Central memory CD8-positive, alpha-beta T cell (primary cell): ENCODE measurements at regions not wholly inside any gene's neighbourhood (a gene's known extent, or its start where the extent isn't known, plus 50 kb on each side); places are given as distances from the start of the nearest gene placed in this dataset.
"Not testable (repeated sequence)": the region's sequence is repeated elsewhere in the genome, so short reads cannot be mapped to it uniquely, and the experiment has no call there.

ENCODE experiments used
- ATAC-seq: fragments of 150-1000 bp; cut with Tn5 transposase; replicated peaks from 2 replicates; pipeline ENCODE4 v1.10.0; 2022; ENCODE audit warnings: mild to moderate bottlenecking, moderate FRiP score, moderate number of reproducible peaks; ENCODE audit not compliant: poor library complexity, severe bottlenecking; ENCODE audit errors: extremely low read depth
- DNase-seq, 2 donors: peaks; one replicate each; pipeline ENCODE4 v3.0.0; 2021; ENCODE audit warnings: low spot score in 2 of 2
- H3K27ac Mint-ChIP-seq: one replicate; pipeline ENCODE4 v1.8.0; 2022; ENCODE audit warnings: low read depth, mild to moderate bottlenecking, moderate library complexity, mixed read lengths
- H3K27me3 Mint-ChIP-seq: one replicate; pipeline ENCODE4 v1.8.0; 2022; ENCODE audit warnings: mixed read lengths
- H3K36me3 Mint-ChIP-seq: one replicate; pipeline ENCODE4 v1.8.0; 2022; ENCODE audit warnings: mild to moderate bottlenecking, moderate library complexity, mixed read lengths; ENCODE audit not compliant: insufficient read depth
- H3K4me1 Mint-ChIP-seq: one replicate; pipeline ENCODE4 v1.8.0; 2022; ENCODE audit warnings: mixed read lengths
- H3K4me3 Mint-ChIP-seq: one replicate; pipeline ENCODE4 v1.8.0; 2022; ENCODE audit warnings: mild to moderate bottlenecking, moderate library complexity, mixed read lengths
- H3K9me3 Mint-ChIP-seq: one replicate; pipeline ENCODE4 v1.8.0; 2022; ENCODE audit warnings: mixed read lengths

DNA sequence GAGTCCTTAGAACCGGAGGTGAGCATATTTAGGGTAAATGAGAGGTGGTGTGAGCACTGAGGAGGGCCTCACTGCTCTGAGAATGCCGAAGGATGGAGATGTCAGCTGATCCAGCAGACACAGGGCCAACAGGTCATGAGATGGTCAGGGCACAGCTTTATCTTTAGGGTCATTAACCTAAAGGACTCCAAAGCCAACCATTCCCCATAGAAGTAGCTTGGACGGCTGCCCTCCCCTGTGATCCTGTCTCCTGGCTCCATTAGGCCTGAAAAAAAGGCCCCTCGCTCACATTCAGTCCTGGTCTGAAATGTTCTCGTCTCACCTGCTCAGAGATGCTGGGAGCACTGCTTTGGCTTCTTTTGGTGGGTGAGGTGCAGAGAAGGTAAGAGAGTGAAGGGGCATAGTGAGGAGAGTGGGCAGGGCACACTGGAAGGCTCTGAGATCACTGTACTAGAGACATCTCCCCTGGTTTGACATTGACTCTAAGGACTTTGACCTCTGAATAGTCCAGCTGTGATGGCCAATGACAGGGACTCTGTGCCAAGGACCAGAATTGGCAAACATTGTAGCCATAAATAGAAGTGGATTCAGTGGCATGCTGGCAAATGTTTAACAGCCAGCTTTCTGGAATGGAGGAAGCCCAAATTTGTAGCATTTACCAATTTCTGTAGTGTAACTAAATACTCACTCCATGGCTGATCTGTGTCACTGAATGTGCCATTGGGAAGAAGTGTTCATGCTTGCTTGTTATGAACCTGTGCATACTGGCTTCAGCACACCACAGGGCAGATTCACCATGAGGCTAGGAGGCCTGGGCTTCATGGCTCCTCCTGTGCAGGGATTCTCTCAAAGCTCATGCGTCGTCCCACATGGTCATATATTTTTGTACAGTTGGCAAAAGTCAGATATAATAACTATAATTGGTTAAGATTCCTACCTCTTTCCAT is 76.2 kb upstream of the MRPS22 start:
- peaks cover 36% of the 10 kb centered on the region for H3K27me3 Mint-ChIP-seq
- DNase-seq (no peak), ATAC-seq (no peak)
- no peaks in the 10 kb centered on the region for H3K36me3 Mint-ChIP-seq
- no peak overlapping the region for H3K4me3 Mint-ChIP-seq
- H3K27ac Mint-ChIP-seq, result no peak overlapping the region
- H3K9me3 Mint-ChIP-seq, result no peaks in the 10 kb centered on the region
- H3K4me1 Mint-ChIP-seq, result no peaks in the 10 kb centered on the region

DNA sequence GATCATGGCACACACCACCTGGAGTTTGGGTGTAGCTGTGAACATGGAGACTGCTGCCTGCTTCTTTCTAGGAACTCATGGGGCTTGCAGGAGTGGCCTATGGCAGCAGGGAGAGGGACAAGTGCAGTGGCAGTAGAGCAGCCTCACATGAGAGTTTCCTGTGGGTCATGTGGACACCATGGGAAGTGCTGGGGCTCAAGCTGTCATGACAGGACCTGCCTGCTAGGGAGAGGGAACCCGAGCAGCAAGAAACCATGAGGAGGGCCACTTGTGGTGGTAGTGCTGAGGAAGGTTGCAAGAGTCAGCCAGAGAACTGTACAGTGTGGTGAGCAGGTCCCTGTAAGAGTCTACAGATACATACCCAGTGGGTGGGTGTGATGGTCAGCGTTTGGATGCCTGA is 73.8 kb upstream of the MRPS22 start:
- Mint-ChIP-seq H3K4me1 (no peaks in the 10 kb centered on the region), H3K27ac (no peak overlapping the region), H3K9me3 (no peaks in the 10 kb centered on the region), H3K36me3 (no peaks in the 10 kb centered on the region), H3K27me3 (peaks cover 42% of the 10 kb centered on the region), H3K4me3 (no peak overlapping the region)
- ATAC-seq (no peak), DNase-seq (no peak)

DNA sequence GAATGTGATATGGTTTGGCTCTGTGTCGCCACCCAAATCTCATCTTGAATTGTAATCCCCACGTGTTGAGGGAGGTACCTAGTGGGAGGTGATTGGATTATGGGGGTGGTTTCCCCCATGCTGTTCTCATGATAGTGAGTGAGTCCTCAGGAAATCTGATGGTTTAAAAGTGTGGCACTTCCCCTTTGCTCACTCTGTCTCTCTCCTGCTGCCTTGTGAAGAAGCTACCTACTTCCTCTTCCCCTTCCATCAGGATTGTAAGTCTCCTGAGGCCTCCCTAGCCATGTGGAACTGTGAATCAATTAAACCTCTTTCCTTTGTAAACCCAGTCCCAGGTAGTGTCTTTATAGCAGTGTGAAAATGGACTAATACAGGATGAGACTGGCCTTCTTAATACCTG is 73.2 kb upstream of the MRPS22 start:
- DNase-seq, result not testable (repeated sequence)

DNA sequence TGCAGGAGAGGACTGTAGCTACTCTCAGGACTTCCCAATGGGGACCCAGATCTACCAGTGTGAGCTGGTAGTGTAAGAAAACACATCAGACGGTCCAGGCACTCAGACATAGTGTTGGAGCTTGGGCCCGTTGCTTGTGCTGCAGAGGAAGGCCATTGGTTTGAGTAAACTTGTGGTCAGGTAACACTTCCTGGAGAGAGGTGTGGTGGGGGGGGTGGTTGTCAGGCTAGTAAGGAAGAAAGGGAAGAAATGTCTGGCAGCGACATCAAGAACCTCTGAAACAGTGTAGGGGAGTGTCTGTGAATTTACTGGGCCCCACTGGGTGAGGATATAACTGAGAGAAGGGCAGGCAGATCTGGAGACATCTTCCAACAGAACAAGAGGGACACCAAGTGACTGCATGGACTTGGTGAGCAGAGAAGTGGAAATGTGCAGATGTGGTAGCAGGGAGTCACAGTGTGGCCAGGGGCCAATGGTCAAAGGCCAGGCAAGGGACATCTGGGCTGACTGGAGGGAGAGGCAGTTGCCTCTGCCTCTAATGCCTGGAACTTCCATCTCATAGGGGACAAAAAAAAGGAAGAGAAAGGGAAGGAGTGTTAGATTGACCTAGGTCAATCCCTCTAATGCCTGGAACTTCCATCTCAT is 63.7 kb upstream of the MRPS22 start:
- H3K4me1 Mint-ChIP-seq, result no peaks in the 10 kb centered on the region
- DNase-seq (no peak), ATAC-seq (no peak)

More for the DNA sequence above, 73.2 kb upstream of the MRPS22 start:
- peaks cover 45% of the 10 kb centered on the region for H3K27me3 Mint-ChIP-seq
- H3K4me3 Mint-ChIP-seq, H3K36me3 Mint-ChIP-seq, H3K4me1 Mint-ChIP-seq, H3K27ac Mint-ChIP-seq, ATAC-seq, H3K9me3 Mint-ChIP-seq: not testable (repeated sequence)

DNA sequence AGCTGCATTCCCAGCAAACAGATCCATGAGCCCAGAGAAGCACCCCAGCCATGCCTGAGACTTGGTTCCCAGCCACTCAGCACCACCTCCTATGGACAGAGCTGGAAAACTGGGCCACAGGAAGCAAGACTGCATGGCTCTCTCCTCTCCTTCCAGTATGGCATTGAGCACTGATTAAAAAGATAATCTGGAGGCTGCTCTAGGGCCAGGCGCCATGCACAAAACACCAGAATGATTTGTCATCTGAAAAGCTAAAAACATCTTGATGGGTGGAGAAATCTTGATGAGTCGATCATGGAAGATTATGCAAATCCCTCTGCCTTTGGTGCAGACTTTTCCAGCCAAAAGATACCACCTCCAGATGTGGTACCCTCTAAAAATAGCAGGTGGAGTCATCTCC is 62.7 kb upstream of the MRPS22 start:
- DNase-seq, result no peak
- peaks cover 44% of the 10 kb centered on the region for H3K27me3 Mint-ChIP-seq

More for the DNA sequence above, 63.7 kb upstream of the MRPS22 start:
- H3K27me3 Mint-ChIP-seq, result peaks cover 52% of the 10 kb centered on the region
- H3K4me3 Mint-ChIP-seq, result no peak overlapping the region
- H3K27ac Mint-ChIP-seq, result no peak overlapping the region
- H3K9me3 Mint-ChIP-seq, result no peaks in the 10 kb centered on the region
- no peaks in the 10 kb centered on the region for H3K36me3 Mint-ChIP-seq

DNA sequence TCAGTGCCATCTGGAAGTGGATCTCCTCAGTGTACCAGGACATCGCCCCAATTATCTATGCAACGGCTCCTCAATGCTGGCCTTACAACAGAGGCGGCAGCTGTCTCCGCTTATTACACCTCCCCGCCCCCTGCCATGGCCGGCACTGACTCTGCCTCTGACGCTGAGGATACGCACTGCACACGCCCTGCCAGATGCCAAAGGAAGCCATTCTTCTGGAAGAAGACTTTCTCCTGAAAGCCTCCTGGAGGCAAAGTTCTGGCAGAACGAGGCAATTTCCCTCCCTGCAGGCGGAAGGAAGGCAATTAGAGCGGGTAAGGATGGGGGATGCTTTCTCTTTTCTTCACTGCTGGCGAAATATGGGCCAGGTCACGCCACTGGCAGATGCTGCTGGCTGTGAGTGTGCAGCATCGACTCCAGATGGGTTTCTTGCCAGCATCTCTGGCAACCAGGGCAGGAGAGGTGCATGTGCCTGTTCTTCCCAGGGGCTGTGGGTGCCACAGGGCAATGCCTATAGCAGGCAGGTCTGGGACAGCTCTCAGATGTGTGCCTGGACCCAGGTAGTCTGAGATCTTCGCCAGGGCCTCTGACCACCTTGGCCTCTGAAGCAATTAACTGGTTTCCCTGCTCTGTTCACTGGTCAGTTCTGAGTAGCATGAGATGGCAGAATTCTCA is 62.2 kb upstream of the MRPS22 start:
- no peak for ATAC-seq
- H3K27ac Mint-ChIP-seq, result no peak overlapping the region
- H3K36me3 Mint-ChIP-seq, result no peaks in the 10 kb centered on the region
- H3K9me3 Mint-ChIP-seq, result no peaks in the 10 kb centered on the region
- H3K27me3 Mint-ChIP-seq, result peaks cover 39% of the 10 kb centered on the region
- DNase-seq, result no peak
- H3K4me3 Mint-ChIP-seq, result no peak overlapping the region
- H3K4me1 Mint-ChIP-seq, result no peaks in the 10 kb centered on the region

More for the DNA sequence above, 62.7 kb upstream of the MRPS22 start:
- H3K4me3 Mint-ChIP-seq, result no peak overlapping the region
- H3K36me3 Mint-ChIP-seq, result no peaks in the 10 kb centered on the region
- H3K9me3 Mint-ChIP-seq, result no peaks in the 10 kb centered on the region
- ATAC-seq, result no peak
- H3K27ac Mint-ChIP-seq, result no peak overlapping the region
- no peaks in the 10 kb centered on the region for H3K4me1 Mint-ChIP-seq

DNA sequence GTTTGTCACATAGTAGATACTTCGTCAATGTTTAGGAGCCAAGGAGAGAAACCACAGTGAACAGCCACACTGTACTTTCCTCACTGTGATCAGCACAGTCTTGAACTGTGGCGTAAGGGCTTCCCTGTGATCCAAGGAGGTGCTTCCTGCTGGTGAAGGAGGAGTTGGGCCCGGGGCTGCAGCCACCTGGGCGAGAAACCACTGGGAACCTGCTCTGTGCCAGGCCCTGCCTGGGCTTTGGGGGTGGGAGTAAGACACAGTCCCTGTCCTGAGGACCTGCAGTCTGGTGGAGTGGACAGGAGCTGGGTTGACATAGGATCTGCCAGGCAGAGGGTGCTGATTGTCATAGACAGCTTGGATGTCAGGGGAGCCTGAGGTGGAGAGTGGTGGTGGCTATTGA is 60.5 kb upstream of the MRPS22 start:
- no peak for ATAC-seq
- H3K4me3 Mint-ChIP-seq, result no peak overlapping the region
- peaks cover 34% of the 10 kb centered on the region for H3K27me3 Mint-ChIP-seq
- no peaks in the 10 kb centered on the region for H3K9me3 Mint-ChIP-seq
- DNase-seq, result no peak
- no peaks in the 10 kb centered on the region for H3K4me1 Mint-ChIP-seq
- H3K27ac Mint-ChIP-seq, result no peak overlapping the region
- H3K36me3 Mint-ChIP-seq, result no peaks in the 10 kb centered on the region

DNA sequence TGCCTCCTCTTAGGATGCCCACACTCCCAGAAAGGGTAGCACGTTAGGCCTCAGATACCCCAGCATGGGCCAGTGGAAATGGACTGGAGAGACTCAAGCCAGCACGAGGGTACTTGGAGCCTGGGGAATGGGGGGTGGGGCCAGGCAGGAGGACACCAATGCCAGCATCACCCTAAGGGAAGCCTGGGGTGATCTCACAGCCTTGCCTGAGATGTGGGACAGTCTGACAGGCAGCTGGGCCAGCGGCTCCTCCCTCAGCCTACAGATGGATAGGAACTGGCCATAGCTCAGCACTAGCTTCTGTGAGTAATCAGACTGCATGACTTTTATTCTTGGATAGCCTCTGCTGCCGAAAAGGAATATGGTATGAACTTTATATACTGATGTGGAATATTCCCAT is 59.6 kb upstream of the MRPS22 start:
- Mint-ChIP-seq H3K27me3 (peaks cover 26% of the 10 kb centered on the region), H3K9me3 (no peaks in the 10 kb centered on the region), H3K27ac (no peak overlapping the region), H3K36me3 (no peaks in the 10 kb centered on the region), H3K4me3 (no peak overlapping the region), H3K4me1 (no peaks in the 10 kb centered on the region)
- DNase-seq, result no peak
- ATAC-seq, result no peak

DNA sequence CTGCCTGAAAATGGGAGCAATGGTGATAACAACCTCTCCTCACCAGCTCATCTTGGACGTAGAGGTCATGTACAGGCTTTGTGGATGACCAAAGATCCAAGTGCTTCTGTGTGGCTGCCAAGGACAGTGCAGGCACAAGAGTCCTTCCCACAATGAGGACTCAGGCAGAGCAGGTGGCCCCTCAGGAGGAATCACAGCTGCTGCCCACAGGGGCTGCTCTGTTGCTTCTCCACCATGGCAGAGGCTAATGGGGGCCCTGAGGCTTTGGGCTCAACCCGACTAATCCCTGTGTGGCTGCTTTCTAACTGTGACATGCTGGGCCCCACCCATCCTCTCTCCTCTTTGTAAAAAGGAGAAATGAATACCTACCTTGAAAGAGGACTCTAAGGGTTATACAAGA is 58.1 kb upstream of the MRPS22 start:
- no peak for DNase-seq
- ATAC-seq, result no peak
- Mint-ChIP-seq H3K4me1 (no peaks in the 10 kb centered on the region), H3K27ac (no peak overlapping the region), H3K9me3 (no peaks in the 10 kb centered on the region), H3K4me3 (no peak overlapping the region), H3K36me3 (no peaks in the 10 kb centered on the region), H3K27me3 (peaks cover 13% of the 10 kb centered on the region)

DNA sequence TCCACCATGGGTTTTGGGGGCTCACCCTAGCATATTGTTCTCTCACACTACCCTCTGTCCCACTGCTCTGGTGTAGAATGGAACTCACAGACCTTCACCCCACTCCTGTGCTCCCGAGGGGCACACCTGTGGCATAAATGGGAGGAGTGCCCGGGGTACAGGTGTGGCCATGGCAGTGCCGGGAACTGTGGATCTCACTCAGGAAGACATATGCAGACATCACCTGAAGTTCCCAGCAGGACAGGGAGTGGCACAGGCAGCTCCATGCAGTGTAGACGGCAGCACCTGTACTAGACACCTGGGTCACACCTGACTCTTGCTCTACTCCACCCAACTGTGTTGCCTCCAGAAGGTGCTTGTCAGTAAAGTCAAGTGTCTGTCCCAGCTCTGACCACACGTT is 57.6 kb upstream of the MRPS22 start:
- Mint-ChIP-seq H3K9me3 (no peaks in the 10 kb centered on the region), H3K4me3 (no peak overlapping the region), H3K4me1 (no peaks in the 10 kb centered on the region), H3K36me3 (no peaks in the 10 kb centered on the region), H3K27ac (no peak overlapping the region), H3K27me3 (peaks cover 9% of the 10 kb centered on the region)
- ATAC-seq (no peak), DNase-seq (no peak)

DNA sequence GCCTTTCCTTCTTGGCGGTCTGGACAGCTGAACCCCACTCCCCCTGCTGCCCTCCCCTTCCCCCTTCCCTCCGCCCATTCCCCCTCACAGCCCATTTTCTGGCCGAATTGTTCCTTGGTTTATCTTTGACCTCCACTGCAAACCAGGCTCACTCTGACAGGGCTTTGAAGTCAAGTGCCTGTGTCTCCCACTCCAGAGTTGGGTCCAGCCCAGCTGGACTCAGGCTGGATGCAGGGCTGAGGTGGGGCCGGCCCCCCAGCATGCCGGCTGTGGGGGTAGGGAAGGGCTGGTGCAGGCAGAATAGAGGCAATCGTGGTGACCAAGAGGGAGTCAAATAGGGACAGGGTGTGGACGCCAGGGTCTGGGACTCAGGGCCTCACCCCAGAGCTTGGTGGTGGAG is 57.0 kb upstream of the MRPS22 start:
- Mint-ChIP-seq H3K4me1 (no peaks in the 10 kb centered on the region), H3K4me3 (no peak overlapping the region), H3K27me3 (peaks cover 3% of the 10 kb centered on the region), H3K27ac (no peak overlapping the region), H3K36me3 (no peaks in the 10 kb centered on the region), H3K9me3 (no peaks in the 10 kb centered on the region)
- ATAC-seq, result no peak
- no peak for DNase-seq

DNA sequence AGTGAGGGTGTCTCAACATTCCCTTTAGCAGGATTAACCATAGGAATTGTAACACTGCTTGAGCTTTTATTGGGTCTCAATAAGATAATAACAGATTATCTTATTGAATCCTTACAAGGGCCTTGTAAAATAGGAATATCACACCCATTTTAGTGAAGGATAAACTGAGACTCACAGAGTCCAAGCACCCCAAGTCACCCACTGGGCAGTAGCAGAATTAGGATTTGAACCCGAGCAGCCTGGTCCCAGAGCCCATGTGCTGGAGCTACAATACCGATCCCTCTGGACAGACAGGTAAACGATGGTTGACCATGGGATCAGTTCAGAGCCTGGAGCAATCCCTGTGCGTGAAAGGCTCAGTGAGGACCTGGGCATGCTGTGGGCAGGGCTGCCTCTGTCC is 56.3 kb upstream of the MRPS22 start:
- H3K27ac Mint-ChIP-seq, result no peak overlapping the region
- no peaks in the 10 kb centered on the region for H3K27me3 Mint-ChIP-seq
- ATAC-seq, result no peak
- H3K4me1 Mint-ChIP-seq, result no peaks in the 10 kb centered on the region
- no peaks in the 10 kb centered on the region for H3K9me3 Mint-ChIP-seq
- H3K36me3 Mint-ChIP-seq, result no peaks in the 10 kb centered on the region
- H3K4me3 Mint-ChIP-seq, result no peak overlapping the region
- DNase-seq, result no peak
